ENCODE measurements at regions not wholly inside any gene's neighbourhood (a gene's known extent, or its start where the extent isn't known, plus 50 kb on each side); places are given as distances from the start of the nearest gene placed in this dataset.

DNA sequence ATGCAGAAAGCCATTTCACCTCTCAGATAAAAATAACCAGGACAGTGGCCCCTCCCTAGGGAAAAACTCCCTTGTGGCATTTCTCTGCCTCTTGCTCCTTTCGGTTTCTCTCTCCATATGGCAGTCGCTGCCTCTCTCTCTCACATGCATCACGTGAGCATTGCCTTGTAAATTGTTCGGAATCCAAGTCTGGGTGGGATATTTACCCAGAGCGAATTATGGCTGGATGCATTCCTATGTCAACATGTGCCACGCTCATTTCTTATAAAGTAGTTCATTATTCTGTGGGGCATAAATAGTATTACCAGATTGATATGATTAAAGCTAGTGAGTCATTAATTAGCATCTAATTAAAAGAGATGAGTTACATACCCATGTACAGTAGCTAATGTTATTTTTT lies 392.9 kb downstream of the INSC start:
- TF ChIP-seq CTCF (conservative IDR thresholded peaks at IDR 0.05): no peak; the same call in 1 of the 2 replicates
- TF ChIP-seq ZFX (IDR thresholded peaks at IDR 0.05): no peak
- H3K27ac ChIP-seq: peak overlapping the region; percentile 49; the same call in 1 of the 2 replicates

GRCh38 chr11:15509082-15509481 lies 394.4 kb downstream of the INSC start:
- H3K27ac ChIP-seq: no peak overlapping the region

GRCh38 chr11:15519124-15519791 lies 404.5 kb downstream of the INSC start:
- TF ChIP-seq ZFX (IDR thresholded peaks at IDR 0.05): no peak
- TF ChIP-seq CTCF (conservative IDR thresholded peaks at IDR 0.05): no peak

More at GRCh38 chr11:15509082-15509481, 394.4 kb downstream of the INSC start:
- TF ChIP-seq CTCF (conservative IDR thresholded peaks at IDR 0.05): no peak
- TF ChIP-seq ZFX (IDR thresholded peaks at IDR 0.05): no peak

GRCh38 chr11:15519911-15520310 lies 405.2 kb downstream of the INSC start:
- TF ChIP-seq CTCF (conservative IDR thresholded peaks at IDR 0.05) (no peak), ZFX (IDR thresholded peaks at IDR 0.05) (no peak)
- no peak overlapping the region for H3K27ac ChIP-seq

More at GRCh38 chr11:15519124-15519791, 404.5 kb downstream of the INSC start:
- H3K27ac ChIP-seq: no peak overlapping the region

DNA sequence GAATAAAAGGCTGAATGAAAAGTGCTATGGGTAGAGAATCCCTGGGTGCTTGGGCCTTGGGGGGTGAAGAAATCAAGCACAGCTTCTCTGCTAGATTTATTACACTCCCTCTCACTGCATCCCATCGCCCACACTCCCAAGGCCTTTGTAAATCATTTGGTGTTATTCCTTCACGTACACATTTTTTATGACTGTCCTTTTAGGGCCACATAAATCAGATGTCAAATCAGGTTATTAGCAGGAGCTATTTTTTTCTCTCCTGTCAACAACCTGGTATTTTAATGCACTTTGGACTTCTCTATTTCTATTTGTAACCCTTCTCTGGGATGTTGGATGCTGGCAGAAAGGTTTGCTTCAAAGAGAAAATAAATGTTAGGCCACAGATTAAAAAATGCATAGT lies 408.8 kb downstream of the INSC start:
- no peak overlapping the region for H3K27ac ChIP-seq
- TF ChIP-seq ZFX (IDR thresholded peaks at IDR 0.05) (no peak), CTCF (conservative IDR thresholded peaks at IDR 0.05) (no peak)

- H3K27ac ChIP-seq: peak overlapping the region; percentile 12; the same call in 1 of the 2 replicates
- TF ChIP-seq CTCF (conservative IDR thresholded peaks at IDR 0.05) (no peak), ZFX (IDR thresholded peaks at IDR 0.05) (no peak)
Measured at GRCh38 chr11:15525582-15525981, 410.9 kb downstream of the INSC start.

GRCh38 chr11:15526032-15526431 lies 411.3 kb downstream of the INSC start:
- peak overlapping the region; percentile 12; the same call in 1 of the 2 replicates for H3K27ac ChIP-seq
- TF ChIP-seq CTCF (conservative IDR thresholded peaks at IDR 0.05): no peak
- TF ChIP-seq ZFX (IDR thresholded peaks at IDR 0.05): no peak
